ENCODE measurements at regions not wholly inside any gene's neighbourhood (a gene's known extent, or its start where the extent isn't known, plus 50 kb on each side); places are given as distances from the start of the nearest gene placed in this dataset.

DNA sequence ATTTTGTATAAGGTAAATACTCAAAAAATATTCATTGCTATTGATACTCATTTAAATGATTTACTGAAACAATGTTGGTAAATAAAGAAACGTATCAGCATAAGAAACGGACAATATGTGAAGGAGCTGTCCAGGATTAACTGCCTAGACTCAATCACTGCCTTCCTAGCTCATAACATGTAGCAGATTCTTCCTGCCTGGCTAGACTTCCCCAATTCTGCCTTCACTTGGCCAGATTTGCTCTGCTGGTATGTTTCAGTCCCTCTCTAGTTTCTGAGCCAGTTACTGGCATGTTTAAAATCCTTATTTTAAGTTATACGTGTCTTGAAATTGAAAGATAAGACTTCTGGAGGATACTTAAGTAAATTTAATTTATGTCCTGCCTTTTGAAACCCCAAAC lies 740.3 kb downstream of the CENPC start:
- H3F3A ChIP-seq (ENCODE audit: insufficient read depth), result no peaks in the 10 kb centered on the region
- H3K9me3 ChIP-seq (ENCODE audit: insufficient read depth, low read length), result no peaks in the 10 kb centered on the region
- H3K4me3 ChIP-seq (ENCODE audit: insufficient read depth, low read length, poor library complexity, severe bottlenecking), result no peak overlapping the region
- no peak overlapping the region for H3K27ac ChIP-seq (ENCODE audit: low read depth, low read length)
- no peaks in the 10 kb centered on the region for H3K36me3 ChIP-seq (ENCODE audit: low read length)
- H3K9ac ChIP-seq (ENCODE audit: low read length), result no peak overlapping the region
- no peaks in the 10 kb centered on the region for H3K79me2 ChIP-seq (ENCODE audit: insufficient read depth, low read length)
- H3K4me2 ChIP-seq (ENCODE audit: low read depth, low read length, poor library complexity, severe bottlenecking), result no peak overlapping the region
- no peaks in the 10 kb centered on the region for H3K27me3 ChIP-seq (ENCODE audit: low read length)
- no peaks in the 10 kb centered on the region for H3K9me2 ChIP-seq (replicated peaks; ENCODE audit: insufficient read depth, low read length)
- TF ChIP-seq EZH2phosphoT487 (conservative IDR thresholded peaks at IDR 0.05; ENCODE audit: low read length), result no peak
- TF ChIP-seq, protein P1, sequence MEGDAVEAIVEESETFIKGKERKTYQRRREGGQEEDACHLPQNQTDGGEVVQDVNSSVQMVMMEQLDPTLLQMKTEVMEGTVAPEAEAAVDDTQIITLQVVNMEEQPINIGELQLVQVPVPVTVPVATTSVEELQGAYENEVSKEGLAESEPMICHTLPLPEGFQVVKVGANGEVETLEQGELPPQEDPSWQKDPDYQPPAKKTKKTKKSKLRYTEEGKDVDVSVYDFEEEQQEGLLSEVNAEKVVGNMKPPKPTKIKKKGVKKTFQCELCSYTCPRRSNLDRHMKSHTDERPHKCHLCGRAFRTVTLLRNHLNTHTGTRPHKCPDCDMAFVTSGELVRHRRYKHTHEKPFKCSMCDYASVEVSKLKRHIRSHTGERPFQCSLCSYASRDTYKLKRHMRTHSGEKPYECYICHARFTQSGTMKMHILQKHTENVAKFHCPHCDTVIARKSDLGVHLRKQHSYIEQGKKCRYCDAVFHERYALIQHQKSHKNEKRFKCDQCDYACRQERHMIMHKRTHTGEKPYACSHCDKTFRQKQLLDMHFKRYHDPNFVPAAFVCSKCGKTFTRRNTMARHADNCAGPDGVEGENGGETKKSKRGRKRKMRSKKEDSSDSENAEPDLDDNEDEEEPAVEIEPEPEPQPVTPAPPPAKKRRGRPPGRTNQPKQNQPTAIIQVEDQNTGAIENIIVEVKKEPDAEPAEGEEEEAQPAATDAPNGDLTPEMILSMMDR (IDR thresholded peaks at IDR 0.05; ENCODE audit: insufficient read depth, low read length, poor library complexity, severe bottlenecking), result no peak
- no peaks in the 10 kb centered on the region for H4K20me1 ChIP-seq (ENCODE audit: low read depth, low read length)
- H2AFZ ChIP-seq (ENCODE audit: low read depth, low read length, severe bottlenecking), result no peak overlapping the region

DNA sequence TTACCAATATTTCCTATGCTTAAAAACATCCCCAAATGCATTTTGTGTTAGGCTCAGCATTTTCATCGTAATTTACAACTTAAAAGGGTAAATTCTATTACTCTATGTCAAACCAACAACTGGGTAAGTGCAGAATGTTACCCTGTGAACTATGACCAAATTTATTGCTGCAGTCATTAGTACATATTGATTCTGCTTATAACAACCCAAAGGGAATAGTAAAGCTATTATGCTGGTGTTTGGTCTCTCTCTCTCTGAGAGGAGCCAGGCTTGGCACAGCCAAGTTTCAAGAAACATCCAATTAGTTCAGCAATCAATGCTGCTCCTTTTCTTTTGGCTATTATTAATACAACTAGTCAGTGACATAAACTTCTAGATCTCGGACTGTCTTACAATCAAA lies 747.7 kb downstream of the CENPC start:
- H3K9ac ChIP-seq (ENCODE audit: low read length), result no peak overlapping the region
- H3F3A ChIP-seq (ENCODE audit: insufficient read depth), result no peaks in the 10 kb centered on the region
- H3K79me2 ChIP-seq (ENCODE audit: insufficient read depth, low read length), result no peaks in the 10 kb centered on the region
- no peaks in the 10 kb centered on the region for H4K20me1 ChIP-seq (ENCODE audit: low read depth, low read length)
- no peak overlapping the region for H3K4me2 ChIP-seq (ENCODE audit: low read depth, low read length, poor library complexity, severe bottlenecking)
- no peak overlapping the region for H3K4me3 ChIP-seq (ENCODE audit: insufficient read depth, low read length, poor library complexity, severe bottlenecking)
- H3K27ac ChIP-seq (ENCODE audit: low read depth, low read length), result no peak overlapping the region
- no peak overlapping the region for H2AFZ ChIP-seq (ENCODE audit: low read depth, low read length, severe bottlenecking)
- no peaks in the 10 kb centered on the region for H3K36me3 ChIP-seq (ENCODE audit: low read length)
- H3K9me3 ChIP-seq (ENCODE audit: insufficient read depth, low read length), result no peaks in the 10 kb centered on the region
- no peaks in the 10 kb centered on the region for H3K9me2 ChIP-seq (replicated peaks; ENCODE audit: insufficient read depth, low read length)
- no peak for TF ChIP-seq EZH2phosphoT487 (conservative IDR thresholded peaks at IDR 0.05; ENCODE audit: low read length)
- no peaks in the 10 kb centered on the region for H3K27me3 ChIP-seq (ENCODE audit: low read length)

DNA sequence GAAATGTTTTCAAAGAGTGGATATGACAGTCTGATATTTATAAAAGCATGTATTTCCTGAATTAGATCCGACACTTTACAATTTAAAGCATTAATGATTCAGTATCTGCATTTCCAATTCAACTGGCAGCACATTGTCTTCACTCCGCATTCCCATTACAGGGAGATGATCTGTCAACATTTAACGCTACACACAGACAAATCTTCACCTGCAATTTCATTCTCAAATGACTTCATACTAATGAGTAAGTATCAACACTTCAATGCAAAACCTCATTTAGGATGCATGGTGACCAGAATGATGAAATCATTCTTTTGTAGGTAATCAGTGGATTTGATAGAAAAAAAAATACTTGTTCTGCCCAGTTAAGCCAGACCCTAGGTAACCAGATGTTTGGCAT lies 749.6 kb downstream of the CENPC start:
- Histone ChIP-seq H2AFZ (ENCODE audit: low read depth, low read length, severe bottlenecking) (no peak overlapping the region), H3K9ac (ENCODE audit: low read length) (no peak overlapping the region), H4K20me1 (ENCODE audit: low read depth, low read length) (no peaks in the 10 kb centered on the region), H3K4me2 (ENCODE audit: low read depth, low read length, poor library complexity, severe bottlenecking) (no peak overlapping the region), H3F3A (ENCODE audit: insufficient read depth) (no peaks in the 10 kb centered on the region), H3K9me3 (ENCODE audit: insufficient read depth, low read length) (no peaks in the 10 kb centered on the region), H3K9me2 (replicated peaks; ENCODE audit: insufficient read depth, low read length) (no peaks in the 10 kb centered on the region), H3K27ac (ENCODE audit: low read depth, low read length) (no peak overlapping the region), H3K79me2 (ENCODE audit: insufficient read depth, low read length) (no peaks in the 10 kb centered on the region), H3K27me3 (ENCODE audit: low read length) (no peaks in the 10 kb centered on the region), H3K4me3 (ENCODE audit: insufficient read depth, low read length, poor library complexity, severe bottlenecking) (no peak overlapping the region), H3K36me3 (ENCODE audit: low read length) (no peaks in the 10 kb centered on the region)
- TF ChIP-seq EZH2phosphoT487 (conservative IDR thresholded peaks at IDR 0.05; ENCODE audit: low read length), result no peak
- TF ChIP-seq, protein P1 (IDR thresholded peaks at IDR 0.05; ENCODE audit: insufficient read depth, low read length, poor library complexity, severe bottlenecking), result no peak

DNA sequence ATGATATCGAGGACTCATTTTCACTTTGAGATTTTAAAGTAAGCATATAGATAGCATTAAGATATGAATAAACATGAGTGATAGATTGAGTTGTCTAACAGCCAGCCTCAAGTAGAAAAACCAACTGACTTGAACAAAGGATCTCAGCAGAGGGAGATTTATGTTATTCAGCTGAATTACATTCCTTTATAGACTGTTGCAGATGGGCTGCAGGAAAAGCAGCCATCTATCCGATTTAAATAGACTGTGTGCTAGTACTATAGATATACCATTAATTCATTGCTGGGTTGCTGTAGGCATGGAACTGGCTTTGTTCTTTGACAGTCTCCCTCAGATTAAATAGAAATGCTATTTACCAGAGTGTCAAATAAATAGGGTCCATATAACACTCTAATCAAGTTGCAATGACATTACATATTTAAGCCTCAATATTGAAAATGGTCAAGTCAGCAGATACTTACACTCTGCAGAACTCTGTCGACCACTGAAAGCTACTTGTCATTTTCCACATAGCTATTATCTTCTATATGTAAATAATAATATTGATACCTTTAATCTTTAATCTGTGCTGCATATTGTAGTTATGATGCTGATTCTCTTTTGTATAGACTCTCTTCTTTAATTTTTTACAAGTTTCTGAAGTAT lies 750.8 kb downstream of the CENPC start:
- H3F3A ChIP-seq (ENCODE audit: insufficient read depth), result no peaks in the 10 kb centered on the region
- H3K9ac ChIP-seq (ENCODE audit: low read length), result no peak overlapping the region
- no peaks in the 10 kb centered on the region for H3K27me3 ChIP-seq (ENCODE audit: low read length)
- no peaks in the 10 kb centered on the region for H3K9me2 ChIP-seq (replicated peaks; ENCODE audit: insufficient read depth, low read length)
- H3K9me3 ChIP-seq (ENCODE audit: insufficient read depth, low read length), result no peaks in the 10 kb centered on the region
- no peak overlapping the region for H2AFZ ChIP-seq (ENCODE audit: low read depth, low read length, severe bottlenecking)
- H3K4me3 ChIP-seq (ENCODE audit: insufficient read depth, low read length, poor library complexity, severe bottlenecking), result no peak overlapping the region
- no peaks in the 10 kb centered on the region for H4K20me1 ChIP-seq (ENCODE audit: low read depth, low read length)
- no peak overlapping the region for H3K4me2 ChIP-seq (ENCODE audit: low read depth, low read length, poor library complexity, severe bottlenecking)
- no peaks in the 10 kb centered on the region for H3K79me2 ChIP-seq (ENCODE audit: insufficient read depth, low read length)
- no peak overlapping the region for H3K27ac ChIP-seq (ENCODE audit: low read depth, low read length)
- no peak for TF ChIP-seq EZH2phosphoT487 (conservative IDR thresholded peaks at IDR 0.05; ENCODE audit: low read length)
- TF ChIP-seq, protein P1 (IDR thresholded peaks at IDR 0.05; ENCODE audit: insufficient read depth, low read length, poor library complexity, severe bottlenecking), result no peak
- H3K36me3 ChIP-seq (ENCODE audit: low read length), result no peaks in the 10 kb centered on the region

Measured in SU-DHL-6 (cell line).